ENCODE measurements at regions not wholly inside any gene's neighbourhood (a gene's known extent, or its start where the extent isn't known, plus 50 kb on each side); places are given as distances from the start of the nearest gene placed in this dataset.

DNA sequence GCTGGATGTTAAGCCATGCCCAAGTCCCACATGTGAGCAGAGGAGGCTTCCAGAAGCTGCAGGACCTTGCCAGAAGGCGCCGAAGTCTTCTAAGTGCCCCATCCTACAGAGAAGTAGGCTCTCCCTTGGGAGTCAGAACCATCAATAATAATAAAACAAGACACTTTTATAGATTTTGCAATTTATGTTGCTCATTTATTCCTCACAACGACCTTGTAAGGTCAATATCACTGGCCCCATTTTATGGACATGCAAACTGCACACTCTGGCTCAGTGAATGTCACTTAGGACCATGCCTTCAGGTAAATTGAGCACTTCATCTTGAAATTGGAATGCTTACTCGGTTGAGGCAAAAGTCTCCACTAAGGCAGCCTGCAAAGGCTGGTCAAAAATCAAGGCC, 170.4 kb downstream of the BCOR start:
- H3K4me2 ChIP-seq: no peak overlapping the region
- H3K27ac ChIP-seq: no peak overlapping the region
- no peak overlapping the region for H3K4me3 ChIP-seq (IDR thresholded peaks at IDR 0.05; ENCODE audit: insufficient read depth, low read depth, low read length)
- no peaks in the 10 kb centered on the region for H3K79me2 ChIP-seq (ENCODE audit: insufficient read depth, low read depth)
- no peak for TF ChIP-seq CTCF (conservative IDR thresholded peaks at IDR 0.05; ENCODE audit: low read depth, low read length)
- no peaks in the 10 kb centered on the region for H3K4me1 ChIP-seq (ENCODE audit: low read depth, poor library complexity, severe bottlenecking)
- H3K27me3 ChIP-seq (ENCODE audit: insufficient read depth, low read depth): no peaks in the 10 kb centered on the region
- no peaks in the 10 kb centered on the region for H3K36me3 ChIP-seq (ENCODE audit: insufficient read depth)
- no peak overlapping the region for H3K9ac ChIP-seq
- H4K20me1 ChIP-seq (ENCODE audit: insufficient read depth): no peaks in the 10 kb centered on the region
- H2AFZ ChIP-seq (ENCODE audit: low read depth): no peak overlapping the region

DNA sequence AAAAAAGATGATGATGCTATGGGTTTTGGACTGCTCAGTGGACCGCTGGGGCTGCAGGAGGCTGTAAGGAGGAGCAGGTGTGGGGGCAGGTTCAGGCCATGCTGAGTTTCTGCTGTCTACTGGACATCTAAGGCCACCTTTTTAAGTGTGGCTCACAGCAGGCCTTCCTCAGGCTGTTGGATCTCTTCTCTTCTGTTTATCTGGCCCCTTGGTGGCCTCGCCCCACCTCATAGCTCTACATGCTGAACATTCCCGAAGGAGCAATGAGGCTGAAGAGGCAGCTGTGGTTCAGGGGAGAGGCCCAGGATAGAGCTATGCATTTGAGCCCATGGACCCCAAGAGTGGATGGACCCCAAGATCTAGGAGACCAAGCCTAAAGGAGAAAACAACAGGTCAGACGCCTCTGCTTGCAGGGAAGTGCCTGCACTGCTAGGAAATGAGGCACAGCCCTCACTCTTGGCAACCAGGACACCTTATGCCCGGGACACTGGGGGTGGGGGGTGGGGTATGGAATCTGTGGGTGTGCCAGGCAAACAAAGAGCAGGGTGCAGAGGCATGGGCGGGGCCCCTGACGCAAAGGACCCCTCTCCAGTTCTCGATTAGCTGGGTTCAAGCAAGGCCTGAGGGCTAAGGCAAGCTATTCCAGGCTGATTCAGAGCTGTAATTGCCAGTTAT, 168.9 kb downstream of the BCOR start:
- Histone ChIP-seq H4K20me1 (ENCODE audit: insufficient read depth) (no peaks in the 10 kb centered on the region), H2AFZ (ENCODE audit: low read depth) (no peak overlapping the region), H3K27me3 (ENCODE audit: insufficient read depth, low read depth) (no peaks in the 10 kb centered on the region), H3K4me2 (no peak overlapping the region), H3K79me2 (ENCODE audit: insufficient read depth, low read depth) (no peaks in the 10 kb centered on the region), H3K4me1 (ENCODE audit: low read depth, poor library complexity, severe bottlenecking) (no peaks in the 10 kb centered on the region), H3K27ac (no peak overlapping the region), H3K4me3 (IDR thresholded peaks at IDR 0.05; ENCODE audit: insufficient read depth, low read depth, low read length) (no peak overlapping the region), H3K36me3 (ENCODE audit: insufficient read depth) (no peaks in the 10 kb centered on the region), H3K9ac (no peak overlapping the region)
- no peak for TF ChIP-seq CTCF (conservative IDR thresholded peaks at IDR 0.05; ENCODE audit: low read depth, low read length)

- Histone ChIP-seq H4K20me1 (ENCODE audit: insufficient read depth) (no peaks in the 10 kb centered on the region), H3K9ac (no peak overlapping the region), H3K79me2 (ENCODE audit: insufficient read depth, low read depth) (no peaks in the 10 kb centered on the region), H3K27me3 (ENCODE audit: insufficient read depth, low read depth) (no peaks in the 10 kb centered on the region), H2AFZ (ENCODE audit: low read depth) (no peak overlapping the region), H3K4me2 (no peak overlapping the region), H3K27ac (no peak overlapping the region), H3K4me1 (ENCODE audit: low read depth, poor library complexity, severe bottlenecking) (no peaks in the 10 kb centered on the region), H3K36me3 (ENCODE audit: insufficient read depth) (no peaks in the 10 kb centered on the region), H3K4me3 (IDR thresholded peaks at IDR 0.05; ENCODE audit: insufficient read depth, low read depth, low read length) (no peak overlapping the region)
- TF ChIP-seq CTCF (conservative IDR thresholded peaks at IDR 0.05; ENCODE audit: low read depth, low read length): no peak
These were observed 168.3 kb downstream of the BCOR start for GRCh38 chrX:39929379-39930025.

GRCh38 chrX:39930786-39931528, 166.8 kb downstream of the BCOR start:
- no peak overlapping the region for H3K9ac ChIP-seq
- no peak overlapping the region for H3K4me3 ChIP-seq (IDR thresholded peaks at IDR 0.05; ENCODE audit: insufficient read depth, low read depth, low read length)
- no peak overlapping the region for H3K4me2 ChIP-seq

More at GRCh38 chrX:39930786-39931528, 166.8 kb downstream of the BCOR start:
- no peak for TF ChIP-seq CTCF (conservative IDR thresholded peaks at IDR 0.05; ENCODE audit: low read depth, low read length)
- Histone ChIP-seq H2AFZ (ENCODE audit: low read depth) (no peak overlapping the region), H3K27ac (no peak overlapping the region), H3K27me3 (ENCODE audit: insufficient read depth, low read depth) (no peaks in the 10 kb centered on the region), H3K36me3 (ENCODE audit: insufficient read depth) (no peaks in the 10 kb centered on the region), H4K20me1 (ENCODE audit: insufficient read depth) (no peaks in the 10 kb centered on the region), H3K79me2 (ENCODE audit: insufficient read depth, low read depth) (no peaks in the 10 kb centered on the region), H3K4me1 (ENCODE audit: low read depth, poor library complexity, severe bottlenecking) (no peaks in the 10 kb centered on the region)
